TTC549 (cell line): ENCODE measurements at regions not wholly inside any gene's neighbourhood (a gene's known extent, or its start where the extent isn't known, plus 50 kb on each side); places are given as distances from the start of the nearest gene placed in this dataset.

ENCODE experiments used
- FAIRE-seq: peaks from 2 replicates; lab custom pipeline; 2012; peaks lifted over from hg19 to GRCh38; lab: Jason Lieb, UNC

- no peak for FAIRE-seq
These were observed 128.0 kb downstream of the TMA16 start for GRCh38 chr4:163622379-163623035.

DNA sequence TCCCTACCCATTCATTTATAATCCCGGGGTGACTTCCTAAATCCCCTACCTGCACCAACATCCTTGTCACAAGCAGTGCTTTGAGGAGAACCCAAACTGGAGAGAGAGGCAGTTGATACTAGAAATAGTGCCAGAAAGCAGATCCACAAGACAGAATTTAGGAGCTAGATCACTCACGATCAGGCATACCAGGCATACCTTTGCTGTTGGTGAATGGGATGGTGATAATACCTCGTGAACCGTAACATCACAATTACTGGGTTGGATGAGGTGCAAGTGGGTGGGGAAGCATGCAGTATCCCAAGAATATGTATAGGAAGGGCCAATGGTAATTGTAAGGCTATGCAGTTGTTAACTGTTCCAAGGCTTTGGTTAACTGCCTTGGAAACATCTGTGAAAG, 129.3 kb downstream of the TMA16 start:
- no peak for FAIRE-seq

DNA sequence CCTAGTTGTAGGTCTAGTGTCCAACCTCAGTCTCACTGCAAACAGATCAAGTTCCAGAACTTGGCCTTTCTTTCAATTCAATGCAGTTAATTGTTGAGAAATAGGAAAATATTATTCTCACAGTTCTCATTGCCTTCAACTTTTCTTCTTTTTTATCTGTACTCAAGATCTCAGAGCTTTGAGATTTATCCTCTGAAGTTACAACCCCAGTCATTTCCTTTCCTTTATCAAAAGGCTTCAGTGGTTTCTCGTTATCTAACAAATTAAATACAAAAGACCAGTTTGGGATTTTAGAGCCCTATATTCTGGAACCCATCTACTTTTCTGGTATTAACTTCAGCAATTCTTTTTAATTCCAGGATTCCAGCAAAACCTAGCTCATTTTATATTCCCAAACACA, 130.2 kb downstream of the TMA16 start:
- no peak for FAIRE-seq

DNA sequence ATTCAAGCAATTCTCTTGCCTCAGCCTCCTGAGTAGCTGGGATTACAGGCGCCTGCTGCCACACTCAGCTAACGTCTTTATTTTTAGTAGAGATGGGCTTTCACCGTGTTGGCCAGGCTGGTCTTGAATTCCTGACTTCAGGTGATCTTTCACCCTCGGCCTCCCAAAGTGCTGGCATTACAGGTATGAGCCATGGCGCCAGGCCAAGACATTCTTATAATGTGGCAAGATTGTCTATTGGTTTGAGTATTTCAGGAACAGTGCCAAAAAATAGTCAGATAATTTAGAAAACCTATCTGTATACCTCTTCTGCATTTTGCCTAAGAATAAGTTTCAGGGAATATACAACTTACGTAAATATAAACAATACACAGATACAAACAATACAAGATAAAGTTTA, 136.8 kb downstream of the TMA16 start:
- FAIRE-seq, result no peak

- no peak for FAIRE-seq
These were observed 144.4 kb downstream of the TMA16 start for GRCh38 chr4:163638909-163639308.

GRCh38 chr4:163649557-163650091, 155.1 kb downstream of the TMA16 start:
- FAIRE-seq, result no peak

DNA sequence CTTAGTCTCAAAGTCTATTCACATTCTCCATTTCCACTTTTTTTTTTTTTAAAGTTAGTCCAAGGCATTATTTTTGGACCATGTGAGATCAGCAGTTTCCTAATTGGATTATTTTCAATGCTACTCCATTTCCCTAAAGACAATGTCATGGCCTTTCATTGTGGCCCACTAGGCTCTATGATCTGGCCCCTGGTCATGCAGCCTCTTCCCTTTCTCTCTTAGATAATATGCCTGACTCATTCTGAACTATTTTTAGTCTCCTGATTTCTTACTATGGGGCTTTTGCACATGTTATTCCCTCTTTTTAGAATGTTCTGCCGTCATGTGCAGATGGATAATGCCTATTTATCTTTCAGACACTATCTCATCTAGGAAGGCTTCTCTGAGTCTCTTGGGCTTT, 157.3 kb downstream of the TMA16 start:
- no peak for FAIRE-seq

GRCh38 chr4:163654621-163655020, 160.1 kb downstream of the TMA16 start:
- FAIRE-seq, result no peak

DNA sequence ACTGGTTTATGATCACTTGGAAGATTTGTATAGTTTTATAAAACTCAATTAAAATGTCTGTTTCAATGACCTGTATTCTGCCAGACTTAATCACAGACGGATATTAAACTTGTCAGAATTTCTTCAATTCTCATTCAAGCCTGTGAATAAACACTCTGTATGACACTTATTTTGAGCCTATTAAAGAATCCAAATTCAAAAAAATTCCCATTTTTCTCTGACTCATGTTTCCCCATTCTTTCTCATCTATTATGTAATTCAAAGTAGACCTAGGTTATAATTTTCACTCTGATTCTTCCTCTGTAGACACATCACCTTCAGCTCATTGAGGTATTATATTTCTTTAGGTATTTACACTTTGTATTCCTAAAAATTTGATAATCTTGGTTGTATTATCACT, 166.1 kb downstream of the TMA16 start:
- FAIRE-seq, result no peak

DNA sequence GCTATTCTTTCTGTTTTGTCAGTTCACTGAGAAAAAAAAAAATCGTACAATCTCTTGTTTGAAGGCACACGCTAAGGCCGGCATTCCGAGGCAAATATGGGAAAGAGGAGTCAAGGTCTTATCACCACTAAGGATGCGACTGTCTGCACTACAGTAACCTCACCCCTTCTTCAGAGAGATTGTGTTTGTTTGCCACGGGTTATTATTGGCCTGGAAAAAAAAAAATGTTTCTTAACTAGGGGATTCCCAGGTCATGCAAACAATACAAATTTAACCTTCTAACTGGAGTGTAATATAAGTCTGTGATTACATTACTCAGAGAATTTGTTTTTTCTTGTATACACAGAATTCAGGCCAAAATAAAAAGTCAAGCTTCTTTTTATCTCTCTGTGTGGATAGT, 168.3 kb downstream of the TMA16 start:
- no peak for FAIRE-seq

- no peak for FAIRE-seq
These were observed 169.2 kb downstream of the TMA16 start for GRCh38 chr4:163663454-163664225.

- no peak for FAIRE-seq
These were observed 170.6 kb downstream of the TMA16 start for GRCh38 chr4:163665101-163665500.

- FAIRE-seq, result no peak
These were observed 171.2 kb downstream of the TMA16 start for GRCh38 chr4:163665521-163666331.

DNA sequence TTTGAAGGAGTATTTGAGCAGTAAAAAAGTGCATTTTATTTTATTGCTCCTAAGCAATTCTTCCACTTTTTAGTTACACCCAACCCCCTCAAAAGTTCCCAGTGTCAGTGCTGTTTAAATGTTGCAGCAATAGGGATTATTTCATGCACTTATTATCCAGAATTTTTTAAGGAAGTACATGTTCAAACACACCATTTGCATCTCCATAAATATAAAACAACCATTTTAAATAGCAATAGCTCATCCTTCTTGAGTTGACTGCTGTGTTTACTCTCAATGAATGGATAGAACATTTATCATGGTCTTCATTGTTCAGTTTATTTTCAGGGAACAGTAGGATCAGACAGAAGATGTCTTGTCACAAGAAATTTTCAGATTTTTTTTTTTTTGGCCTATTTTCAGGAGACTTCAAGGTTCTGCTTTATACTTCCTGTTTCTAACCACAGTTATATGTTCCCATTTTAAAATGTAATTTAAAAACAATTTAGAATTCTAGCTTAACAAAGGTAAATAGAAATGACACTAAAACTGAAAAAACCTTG, 171.9 kb downstream of the TMA16 start:
- FAIRE-seq, result no peak

GRCh38 chr4:163672751-163673150, 178.3 kb downstream of the TMA16 start:
- FAIRE-seq, result no peak

DNA sequence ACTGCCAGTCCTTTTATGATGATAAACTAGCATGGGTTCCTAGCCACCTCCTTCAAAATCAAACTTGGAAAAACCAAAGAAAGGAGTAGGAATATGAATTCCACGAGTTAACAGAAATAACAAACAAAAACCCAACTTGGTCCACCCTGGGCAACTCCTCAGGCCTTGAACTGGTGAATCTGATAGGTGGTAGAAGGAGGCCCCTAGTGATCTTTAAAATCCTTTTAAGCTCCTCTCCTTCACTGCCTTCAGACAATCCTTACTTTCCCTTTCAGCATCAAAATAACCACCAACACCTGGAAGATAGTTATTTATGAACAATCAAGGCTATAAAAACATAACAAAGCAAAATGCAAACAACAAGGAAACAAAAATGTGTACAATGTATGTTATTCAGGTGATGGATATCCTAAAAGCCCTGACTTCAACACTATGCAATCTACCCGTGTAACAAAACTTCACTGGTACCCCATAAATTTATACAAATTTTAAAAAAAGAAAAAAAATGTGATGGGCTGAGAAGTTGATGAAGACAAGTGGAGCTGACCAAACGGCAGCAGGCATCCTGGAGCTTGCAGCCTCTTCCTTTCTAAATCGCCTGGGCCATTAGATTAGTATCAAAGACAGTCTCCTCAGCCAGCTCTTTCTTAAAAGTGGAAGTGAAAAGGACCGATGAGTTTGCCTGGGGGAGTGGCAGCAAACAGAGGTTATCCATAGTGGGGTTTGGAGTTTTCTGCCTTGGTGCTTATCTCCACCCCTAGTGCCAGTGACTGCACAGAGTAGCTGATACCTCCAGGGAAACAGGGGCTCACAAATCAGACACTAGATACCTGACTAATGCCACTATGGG, 179.6 kb downstream of the TMA16 start:
- no peak for FAIRE-seq

GRCh38 chr4:163679189-163679588, 184.7 kb downstream of the TMA16 start:
- FAIRE-seq, result no peak

GRCh38 chr4:163680386-163681098, 186.1 kb downstream of the TMA16 start:
- no peak for FAIRE-seq

DNA sequence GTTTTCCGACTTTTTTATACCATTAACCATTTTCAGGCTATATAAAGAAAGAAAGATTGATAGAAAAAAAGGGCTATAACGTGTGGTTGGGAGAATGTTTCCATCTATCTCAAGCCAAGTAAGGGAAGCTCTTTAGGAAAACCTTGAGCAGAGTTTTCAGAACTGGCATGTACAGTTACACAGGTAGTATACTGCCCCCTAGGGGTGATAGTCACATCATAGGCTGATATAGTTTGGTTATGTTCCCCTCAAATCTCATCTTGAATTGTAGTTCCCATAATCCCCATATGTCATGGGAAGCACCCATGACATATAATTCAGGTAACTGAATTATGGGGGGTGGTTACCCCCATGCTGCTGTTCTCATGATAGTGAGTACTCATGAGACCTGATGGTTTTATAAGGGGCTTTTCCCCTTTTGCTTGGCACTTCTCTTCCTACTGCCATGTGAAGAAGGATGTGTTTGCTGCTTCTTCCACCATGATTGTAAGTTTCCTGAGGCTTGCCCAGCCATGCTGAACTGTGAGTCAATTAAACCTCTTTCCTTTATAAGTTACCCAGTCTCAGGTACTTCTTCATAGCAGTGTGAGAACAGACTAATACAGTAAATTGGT, 186.8 kb downstream of the TMA16 start:
- peak; percentile 41 for FAIRE-seq

GRCh38 chr4:163688856-163689255, 194.4 kb downstream of the TMA16 start:
- FAIRE-seq, result no peak

- no peak for FAIRE-seq
These were observed 198.7 kb downstream of the TMA16 start for GRCh38 chr4:163693211-163693610.
